Activated CD8-positive, alpha-beta memory T cell treated with anti-CD3 and anti-CD28 coated beads, Interleukin-2, amount 50 U/mL, for 1 hour (primary cell): ENCODE measurements at regions not wholly inside any gene's neighbourhood (a gene's known extent, or its start where the extent isn't known, plus 50 kb on each side); places are given as distances from the start of the nearest gene placed in this dataset.
"Not testable (repeated sequence)": the region's sequence is repeated elsewhere in the genome, so short reads cannot be mapped to it uniquely, and the experiment has no call there.

Experiments
- DNase-seq: peaks from one replicate; pipeline ENCODE4 v3.0.0-alpha.2; 2020; ENCODE audit errors: extremely low read depth

- not testable (repeated sequence) for DNase-seq
Observed at GRCh38 chr3:14272959-14273560, 94.4 kb downstream of the LSM3 start.

DNA sequence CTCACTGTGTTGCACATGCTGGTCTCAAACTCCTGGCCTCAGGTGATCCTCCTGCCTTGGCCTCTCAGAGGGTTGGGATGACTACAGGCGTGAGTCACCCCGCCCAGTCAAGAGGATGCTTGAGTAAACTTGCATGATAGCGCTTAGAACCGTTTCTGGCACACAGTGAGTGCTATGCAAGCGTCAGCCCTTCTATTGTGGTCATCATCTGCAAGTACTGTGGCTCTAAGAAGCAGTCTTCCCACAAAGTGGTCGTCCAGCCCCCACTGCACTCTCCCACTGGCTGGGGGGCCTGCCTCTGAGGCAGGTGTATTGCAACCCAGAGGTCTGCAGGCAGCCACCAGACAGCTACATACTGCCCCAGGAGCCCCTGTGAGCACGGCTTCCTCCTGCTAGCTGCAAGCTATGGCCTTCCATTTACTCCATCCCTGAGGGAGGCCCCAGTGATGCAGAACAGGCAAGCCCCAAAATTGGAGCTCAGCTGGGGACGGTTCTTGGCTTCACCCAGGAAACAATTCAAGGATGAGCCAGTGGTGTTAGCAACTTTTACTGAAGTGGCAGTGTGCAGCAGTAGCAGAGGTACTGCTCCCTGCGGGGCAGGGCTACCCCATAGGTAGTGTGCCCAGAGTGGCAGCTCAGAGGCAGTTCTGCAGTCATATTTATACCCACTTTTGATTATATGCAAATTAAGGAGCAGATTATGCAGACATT lies 95.4 kb downstream of the LSM3 start:
- no peak for DNase-seq

DNA sequence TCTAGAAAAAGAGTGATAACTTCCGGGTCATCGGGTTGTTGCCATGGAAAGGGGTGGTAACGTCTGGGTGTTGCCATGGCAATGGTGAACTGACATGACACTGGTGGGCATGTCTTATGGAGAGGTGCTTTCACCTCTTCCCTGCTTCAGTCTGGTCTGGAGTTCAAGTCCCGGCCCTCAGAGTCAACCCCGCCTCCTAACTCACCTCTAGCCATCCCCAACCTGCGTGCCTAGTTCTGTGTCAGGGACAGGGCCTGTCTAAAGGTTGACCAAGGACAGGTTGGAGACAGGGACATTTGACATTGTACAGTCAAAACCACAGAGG lies 96.0 kb downstream of the LSM3 start:
- no peak for DNase-seq

DNA sequence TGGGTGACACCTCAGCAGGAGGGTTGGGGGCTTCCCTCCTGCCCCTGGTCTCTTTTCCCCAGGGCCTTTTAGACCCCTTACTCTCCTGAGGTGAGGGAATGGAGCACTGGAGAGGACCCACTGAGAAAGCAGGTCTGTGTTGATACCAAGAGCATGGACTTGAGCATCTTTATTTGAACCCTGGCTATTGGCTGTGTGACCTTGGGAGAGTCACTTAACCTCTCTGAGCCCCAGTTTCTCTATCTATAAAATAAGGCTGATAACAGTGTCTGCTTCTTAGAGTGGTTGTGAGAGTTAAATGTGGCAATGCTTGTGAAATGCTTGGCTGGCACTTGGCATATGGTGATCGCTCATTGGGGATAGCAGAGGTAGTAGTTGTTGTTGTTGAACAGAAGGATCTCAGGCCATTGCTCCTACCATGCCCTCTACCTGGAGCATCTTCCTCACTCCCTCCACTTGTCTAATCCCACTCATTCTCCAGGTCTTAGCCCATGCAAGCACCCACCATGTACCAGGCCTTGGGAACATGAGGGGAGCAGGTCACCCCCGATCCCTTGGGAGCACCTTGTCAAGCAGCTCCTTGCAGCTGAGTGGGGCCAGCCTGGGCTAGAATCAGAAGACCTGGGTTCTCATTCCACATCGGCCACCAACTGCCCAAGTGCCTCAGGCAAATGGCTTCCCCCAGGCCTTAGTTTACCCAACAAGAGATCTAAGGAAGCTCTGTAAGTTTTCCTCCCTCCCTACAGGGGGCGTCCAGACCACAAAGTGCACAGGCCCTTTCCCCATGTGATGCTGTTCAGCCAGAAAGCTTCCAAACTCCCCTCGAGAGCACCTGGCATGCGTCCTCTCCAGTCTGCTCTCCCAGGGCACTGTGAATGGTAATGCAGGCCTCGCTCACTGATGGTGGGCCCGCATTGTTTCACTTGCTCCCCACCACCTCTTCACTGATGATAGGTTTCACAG lies 96.7 kb downstream of the LSM3 start:
- no peak for DNase-seq

GRCh38 chr3:14275962-14276909 lies 97.6 kb downstream of the LSM3 start:
- no peak for DNase-seq

DNA sequence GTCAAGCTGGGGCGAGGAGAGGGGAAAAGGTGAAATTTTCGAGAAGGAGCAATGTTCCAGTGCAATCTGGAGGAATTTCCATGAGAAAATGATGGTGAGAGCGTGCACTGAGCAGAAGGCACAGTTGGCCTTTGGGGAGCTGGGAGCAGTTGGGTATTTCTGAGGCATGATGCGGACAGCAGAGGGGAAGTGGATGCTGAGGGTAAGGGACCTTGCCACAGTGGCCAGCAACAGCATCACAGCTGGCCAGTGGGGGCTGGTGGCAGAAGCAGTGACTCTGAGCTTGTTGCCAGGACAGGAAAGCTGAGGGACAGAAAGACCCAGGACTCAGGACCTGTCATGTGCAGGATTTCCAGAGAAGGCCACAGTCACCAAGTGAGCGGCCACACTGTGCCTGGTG lies 98.9 kb downstream of the LSM3 start:
- DNase-seq, result no peak

GRCh38 chr3:14278265-14278798 lies 99.7 kb downstream of the LSM3 start:
- no peak for DNase-seq

- DNase-seq, result no peak
Observed at GRCh38 chr3:14278799-14279625, 100.4 kb downstream of the LSM3 start.

DNA sequence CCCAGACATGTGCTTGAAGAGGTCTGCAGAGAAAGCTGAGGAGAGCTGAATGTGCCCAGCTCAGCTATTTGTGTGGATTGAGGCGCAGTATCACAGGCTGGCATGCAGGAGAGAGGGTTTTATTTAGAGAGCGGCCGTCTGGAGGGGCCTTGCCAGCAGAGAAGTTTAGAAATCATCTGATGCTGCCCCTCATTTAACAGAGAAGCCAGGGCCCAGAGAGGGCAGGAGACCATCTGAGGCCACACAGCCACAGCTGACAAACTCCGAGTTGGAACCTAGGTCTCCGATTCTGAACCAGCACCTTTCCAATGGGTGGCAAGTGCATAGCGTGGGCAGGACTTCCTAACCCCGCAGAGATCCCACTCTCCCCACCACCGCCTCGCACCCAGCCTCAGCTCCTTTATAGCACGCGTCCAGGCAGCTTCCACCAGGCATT lies 101.0 kb downstream of the LSM3 start:
- no peak for DNase-seq

DNA sequence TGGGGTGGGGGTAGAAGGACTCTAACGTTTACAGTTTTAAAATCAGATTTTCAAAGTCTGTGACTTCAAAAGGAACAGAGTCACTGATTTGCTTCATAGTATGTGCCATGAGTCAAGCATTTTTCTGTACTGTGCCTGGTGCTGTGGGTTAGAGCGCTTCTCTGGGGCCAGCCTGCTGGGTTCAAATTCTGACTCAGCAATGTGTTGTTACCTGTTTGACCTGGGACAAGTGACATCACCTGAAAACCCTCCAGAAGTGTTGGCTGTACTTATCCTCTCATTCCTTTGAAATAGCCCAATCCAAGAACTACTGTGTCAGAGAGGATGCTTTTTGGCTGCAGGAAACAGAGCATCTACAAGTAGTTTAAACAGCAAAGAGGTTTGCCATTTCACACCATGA lies 101.7 kb downstream of the LSM3 start:
- DNase-seq, result no peak

DNA sequence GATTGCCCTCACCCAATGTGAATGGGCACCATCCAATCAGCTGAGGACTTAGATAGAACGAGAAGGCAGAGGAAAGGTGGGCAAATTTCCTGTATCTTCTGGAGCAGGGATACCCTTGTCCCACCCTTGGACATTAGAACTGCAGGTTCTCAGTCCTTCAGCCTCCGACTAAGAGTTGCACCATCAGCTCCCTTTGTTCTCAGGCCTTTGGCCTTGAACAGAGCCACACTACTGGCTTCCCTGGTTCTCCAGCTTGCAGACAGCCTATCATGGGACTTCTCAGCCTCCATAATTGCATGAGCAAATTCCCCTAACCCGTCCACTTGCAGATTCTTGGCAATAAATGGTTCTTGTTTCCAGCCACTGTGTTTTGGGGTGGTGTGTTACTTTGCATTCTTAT lies 102.4 kb downstream of the LSM3 start:
- no peak for DNase-seq

DNA sequence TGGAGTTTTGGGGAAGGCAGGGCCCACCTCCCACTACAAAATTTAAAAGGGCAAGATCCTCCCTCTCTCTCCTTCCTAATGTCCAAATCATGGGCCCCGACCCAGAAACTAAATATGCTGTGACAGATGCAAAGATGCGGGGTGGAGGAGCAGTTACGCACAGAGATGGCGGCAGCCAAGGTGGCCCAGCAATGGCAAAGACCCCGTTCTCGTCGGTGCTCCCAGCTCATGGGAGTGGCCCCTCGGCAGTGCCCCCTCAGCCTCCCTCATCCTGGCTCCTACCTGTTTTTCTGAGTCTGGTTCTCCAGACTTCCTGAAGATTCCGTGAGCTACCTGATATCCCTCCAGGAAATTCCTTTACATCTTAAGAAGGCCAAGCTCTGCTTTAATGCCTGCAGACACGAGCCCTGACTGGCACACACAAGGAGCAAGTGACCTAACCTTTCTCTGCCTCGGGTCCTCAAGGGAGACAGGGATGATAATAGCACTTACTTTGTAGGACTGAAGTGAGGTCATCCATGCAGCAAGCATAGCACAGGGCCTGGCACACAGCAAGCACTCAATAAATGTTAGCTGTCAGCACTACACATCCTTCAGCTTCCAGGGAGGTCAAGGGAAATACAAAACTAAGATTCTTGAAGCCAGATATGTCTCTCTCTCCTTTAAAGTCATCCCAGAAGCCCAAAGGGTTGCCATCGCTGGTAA lies 103.5 kb downstream of the LSM3 start:
- no peak for DNase-seq

DNA sequence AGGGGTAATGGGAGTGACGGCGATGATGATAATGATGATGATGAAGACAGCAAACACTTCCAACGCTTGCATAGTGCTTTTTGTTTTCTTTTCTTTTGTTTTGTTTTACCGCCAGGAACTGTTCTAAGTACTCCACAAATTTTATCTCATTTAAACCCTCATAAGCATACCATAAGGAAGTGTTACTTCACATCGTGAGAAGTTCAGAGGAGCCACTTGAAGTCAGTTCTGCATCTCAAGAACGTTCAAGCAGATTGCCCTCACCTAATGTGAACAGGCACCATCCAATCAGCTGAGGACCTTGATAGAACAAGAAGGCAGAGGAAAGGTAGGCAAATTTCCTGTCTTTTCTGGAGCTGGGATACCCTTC lies 104.1 kb downstream of the LSM3 start:
- DNase-seq, result no peak

DNA sequence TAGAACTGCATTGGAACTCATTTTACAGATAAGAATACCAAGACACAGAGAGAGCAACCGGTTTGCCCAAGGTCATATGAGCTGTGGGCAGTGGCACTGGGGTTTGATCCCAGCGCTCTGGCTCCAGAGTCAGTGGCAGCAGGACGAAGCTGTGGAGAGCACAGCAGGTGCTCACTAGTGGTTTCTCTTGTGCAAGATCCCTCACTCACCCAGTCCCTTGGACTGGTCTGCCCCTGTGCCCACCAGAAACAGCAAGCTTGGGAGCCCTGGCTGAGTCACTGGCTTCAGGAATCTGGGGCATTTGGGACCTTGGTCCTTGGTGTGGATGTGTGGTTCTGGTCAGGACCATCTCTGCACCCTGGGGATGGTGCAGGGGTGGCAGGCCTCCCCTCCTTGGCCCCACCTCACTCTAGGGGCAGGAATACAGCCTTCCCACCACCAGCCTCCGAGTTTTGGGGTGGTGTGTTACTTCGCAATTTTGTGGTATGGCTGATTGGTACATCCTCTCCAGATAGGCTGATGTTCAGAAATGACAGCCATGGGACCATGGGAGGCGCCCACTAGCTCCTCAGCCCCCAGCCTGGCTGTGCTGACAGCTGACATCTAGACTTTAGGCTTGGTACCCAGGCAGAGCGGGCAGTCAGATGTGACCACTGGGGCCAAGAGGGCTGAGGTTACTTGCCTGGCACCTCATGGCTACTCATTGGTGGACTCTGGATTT lies 104.6 kb downstream of the LSM3 start:
- DNase-seq, result no peak

DNA sequence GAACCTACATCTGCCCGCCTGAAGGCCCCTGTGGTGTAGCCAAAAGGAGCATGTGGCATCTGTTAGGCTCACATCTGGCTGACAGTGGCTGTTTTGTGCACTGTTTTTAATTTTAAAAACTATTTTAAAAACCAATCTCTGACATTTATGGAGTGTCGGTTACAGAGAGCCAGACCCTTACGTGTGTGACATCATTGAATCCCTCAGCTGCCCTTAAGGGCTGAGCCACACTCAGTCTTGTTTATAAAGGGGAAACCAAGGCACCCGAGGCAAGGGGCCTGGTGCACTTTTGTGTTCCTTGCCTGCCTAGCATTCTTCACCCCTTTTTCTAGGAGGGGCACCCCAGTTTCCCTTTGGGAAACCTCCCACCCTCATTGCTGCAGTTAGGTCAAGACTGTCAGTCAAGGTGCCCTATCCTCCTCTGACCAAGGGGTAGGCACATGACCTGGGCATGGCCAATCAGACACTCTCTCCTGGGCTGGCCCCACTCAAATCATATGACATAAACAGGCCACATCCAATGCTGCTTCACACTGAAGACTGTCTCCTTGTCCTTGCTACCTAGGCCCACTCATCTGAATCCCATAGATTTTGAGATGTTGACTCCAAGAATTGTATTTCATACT lies 105.3 kb downstream of the LSM3 start:
- DNase-seq, result no peak

DNA sequence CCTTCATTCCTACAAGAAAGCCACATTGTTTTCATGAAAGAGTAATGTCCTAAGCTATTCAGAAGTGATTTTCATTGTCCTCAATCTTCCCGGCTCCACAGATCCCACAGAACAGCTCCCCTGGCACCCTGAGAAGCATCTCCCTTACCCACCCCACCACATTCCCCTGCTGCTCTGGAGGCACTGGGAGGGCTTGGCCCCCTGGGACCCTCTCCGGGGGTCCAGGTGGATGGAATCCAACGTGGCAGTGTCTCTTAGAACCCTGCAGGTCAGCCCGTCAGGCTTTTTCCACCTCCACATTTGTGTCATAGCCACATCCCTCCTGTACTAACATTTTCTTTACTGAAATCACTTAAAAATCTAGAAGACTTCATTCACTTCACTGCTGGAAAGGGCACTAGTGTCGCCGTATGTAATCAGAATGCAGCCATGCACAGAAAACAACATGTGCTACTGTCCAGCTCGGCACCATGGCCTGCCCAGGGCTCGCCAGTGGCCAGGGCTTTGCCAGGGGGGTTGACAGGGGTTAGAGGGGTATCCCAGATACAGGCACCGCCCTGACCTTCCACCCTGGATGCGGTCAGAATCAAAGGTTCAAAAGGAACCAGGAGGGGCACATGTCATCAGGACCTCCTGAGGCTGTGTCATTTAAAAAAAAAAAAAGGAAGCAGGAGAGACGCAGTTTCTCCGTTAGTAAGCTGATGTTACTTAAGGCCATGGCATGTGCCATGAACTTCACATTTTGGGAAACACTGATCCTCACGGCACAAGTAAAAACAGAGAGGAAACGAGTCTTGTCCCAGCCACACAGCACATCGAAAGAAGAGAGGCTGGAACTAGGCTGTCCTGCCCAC lies 106.3 kb downstream of the LSM3 start:
- DNase-seq, result no peak

DNA sequence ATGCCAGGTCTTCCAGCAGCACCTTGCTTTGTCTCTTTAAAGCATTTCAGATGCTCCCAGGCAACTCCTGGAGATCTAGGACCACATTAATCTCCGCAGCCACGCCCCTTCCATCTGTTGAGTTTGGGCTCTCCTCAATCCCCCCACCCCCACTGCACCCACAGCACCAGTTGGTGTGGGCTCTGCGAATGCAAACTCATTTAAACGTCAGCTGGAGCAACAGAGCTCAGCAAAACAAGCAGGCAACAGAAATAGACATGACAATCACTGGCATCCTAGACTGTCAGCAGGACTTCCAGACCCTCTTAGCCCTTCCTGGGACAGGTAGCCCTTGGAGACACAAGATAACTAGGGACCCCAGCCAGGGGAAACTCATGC lies 106.9 kb downstream of the LSM3 start:
- DNase-seq, result no peak
